ENCODE measurements at regions not wholly inside any gene's neighbourhood (a gene's known extent, or its start where the extent isn't known, plus 50 kb on each side); places are given as distances from the start of the nearest gene placed in this dataset.

DNA sequence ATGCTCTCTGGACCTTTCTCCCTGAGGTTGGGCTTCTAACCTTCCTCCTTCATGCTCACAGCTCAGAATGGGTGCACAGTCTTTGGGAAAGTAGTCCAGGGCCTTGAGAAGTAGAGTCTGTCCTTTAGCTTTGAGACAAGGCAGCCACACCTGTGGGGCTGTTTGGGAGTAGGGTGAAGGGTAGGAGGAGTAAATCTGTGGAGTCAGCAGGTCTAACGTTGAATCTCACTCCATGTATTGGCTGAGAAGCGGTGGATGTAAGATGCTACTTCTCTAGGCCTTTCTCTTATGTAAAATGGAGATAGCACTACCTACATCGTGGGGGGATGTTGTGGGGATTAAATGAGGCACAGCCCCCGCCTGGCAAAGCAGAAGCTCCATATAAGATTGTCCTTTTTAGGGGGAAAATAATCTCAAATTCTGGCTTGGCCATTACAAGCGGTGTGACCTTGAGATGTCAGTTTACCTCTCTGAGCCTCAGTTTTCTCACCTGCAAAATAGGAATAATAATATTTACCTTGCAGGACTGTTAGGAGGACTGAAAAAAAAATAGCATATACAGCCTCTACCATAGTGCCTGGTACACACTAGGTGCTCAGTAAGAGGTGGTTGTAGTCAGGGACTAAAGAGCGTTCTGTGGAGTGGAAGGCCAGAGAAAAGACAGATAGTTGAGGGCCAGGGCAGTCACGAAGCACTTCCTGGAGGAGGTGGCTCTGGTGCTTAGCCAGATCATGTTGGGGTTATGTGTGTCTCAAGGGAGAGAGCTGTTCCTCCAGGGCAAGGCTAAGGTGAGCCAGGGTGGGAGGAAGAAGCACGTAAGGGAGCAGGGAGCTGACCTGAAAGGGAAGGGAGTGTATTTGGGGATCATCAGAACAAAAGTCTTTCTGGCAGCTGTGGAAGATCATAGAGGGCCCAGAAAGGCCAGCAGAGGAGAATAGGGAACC, 82.8 kb upstream of the MRPS22 start:
- Histone ChIP-seq H3K4me3 (no peak overlapping the region), H3K9me3 (ENCODE audit: insufficient read depth, low read depth) (no peaks in the 10 kb centered on the region), H3F3A (ENCODE audit: insufficient read depth, low read depth) (no peaks in the 10 kb centered on the region), H3K4me1 (replicated peaks; ENCODE audit: insufficient read depth) (no peaks in the 10 kb centered on the region), H3K4me2 (no peak overlapping the region), H3K9me2 (ENCODE audit: insufficient read depth) (no peaks in the 10 kb centered on the region), H2AFZ (no peak overlapping the region), H3K27me3 (ENCODE audit: insufficient read depth, low read depth) (no peaks in the 10 kb centered on the region), H3K79me2 (ENCODE audit: low read depth) (no peaks in the 10 kb centered on the region), H4K20me1 (ENCODE audit: insufficient read depth) (no peaks in the 10 kb centered on the region), H3K27ac (no peak overlapping the region), H3K36me3 (ENCODE audit: low read depth) (no peaks in the 10 kb centered on the region)
- no TSS peak for BruUV-seq (replicated peaks)
- intact Hi-C loops (cut with micrococcal nuclease; ENCODE audit: unreplicated experiment), result no loop called here
- TF ChIP-seq, protein P1, sequence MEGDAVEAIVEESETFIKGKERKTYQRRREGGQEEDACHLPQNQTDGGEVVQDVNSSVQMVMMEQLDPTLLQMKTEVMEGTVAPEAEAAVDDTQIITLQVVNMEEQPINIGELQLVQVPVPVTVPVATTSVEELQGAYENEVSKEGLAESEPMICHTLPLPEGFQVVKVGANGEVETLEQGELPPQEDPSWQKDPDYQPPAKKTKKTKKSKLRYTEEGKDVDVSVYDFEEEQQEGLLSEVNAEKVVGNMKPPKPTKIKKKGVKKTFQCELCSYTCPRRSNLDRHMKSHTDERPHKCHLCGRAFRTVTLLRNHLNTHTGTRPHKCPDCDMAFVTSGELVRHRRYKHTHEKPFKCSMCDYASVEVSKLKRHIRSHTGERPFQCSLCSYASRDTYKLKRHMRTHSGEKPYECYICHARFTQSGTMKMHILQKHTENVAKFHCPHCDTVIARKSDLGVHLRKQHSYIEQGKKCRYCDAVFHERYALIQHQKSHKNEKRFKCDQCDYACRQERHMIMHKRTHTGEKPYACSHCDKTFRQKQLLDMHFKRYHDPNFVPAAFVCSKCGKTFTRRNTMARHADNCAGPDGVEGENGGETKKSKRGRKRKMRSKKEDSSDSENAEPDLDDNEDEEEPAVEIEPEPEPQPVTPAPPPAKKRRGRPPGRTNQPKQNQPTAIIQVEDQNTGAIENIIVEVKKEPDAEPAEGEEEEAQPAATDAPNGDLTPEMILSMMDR (conservative IDR thresholded peaks at IDR 0.05), result no peak
- TF ChIP-seq EZH2 (IDR thresholded peaks at IDR 0.05; ENCODE audit: low read depth), result no peak
- POLR2A ChIA-PET (ENCODE audit: unreplicated experiment), result no interaction called here
- DNase-seq, result no peak
- CTCF ChIA-PET, result no interaction called here

DNA sequence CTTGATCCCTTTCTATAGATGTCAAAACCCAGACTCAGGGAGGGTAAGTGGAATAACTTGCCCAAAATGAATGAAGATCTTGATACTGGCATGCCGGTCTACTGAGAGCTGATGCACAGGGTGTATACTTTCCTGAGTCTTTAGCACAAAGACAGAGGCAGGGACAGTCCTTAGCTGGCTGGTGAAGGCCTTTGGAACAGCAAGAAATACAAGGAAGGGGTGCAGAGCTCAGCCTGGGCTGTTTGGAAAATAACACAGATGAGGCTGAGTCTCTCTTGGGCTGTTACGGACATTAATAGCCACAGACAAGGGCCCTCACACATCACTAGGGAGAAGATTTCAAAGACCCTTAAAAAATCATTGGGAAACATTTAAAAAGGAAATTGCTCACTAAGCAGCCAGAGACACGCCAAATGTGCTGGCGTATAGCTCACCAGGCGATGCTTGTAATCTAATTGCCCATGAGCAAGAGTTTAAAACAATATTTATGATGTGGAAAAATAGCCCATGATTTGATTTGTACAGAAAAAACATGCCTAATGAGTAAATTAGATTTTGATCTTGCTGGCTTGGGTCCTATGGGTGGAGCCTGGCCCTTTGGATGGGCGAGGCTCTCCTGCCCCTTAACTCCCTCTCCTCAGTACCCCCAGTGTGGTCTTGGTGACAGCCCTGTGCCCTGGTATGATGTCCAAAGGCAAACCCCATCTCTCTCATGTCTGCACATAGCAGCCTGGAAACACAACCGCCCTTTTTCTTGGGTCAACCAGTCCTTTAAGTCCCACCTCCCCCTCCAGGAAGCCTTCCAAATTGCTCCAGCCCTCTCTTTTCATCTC, 81.8 kb upstream of the MRPS22 start:
- Histone ChIP-seq H3K9me2 (ENCODE audit: insufficient read depth) (no peaks in the 10 kb centered on the region), H3K27ac (no peak overlapping the region), H3F3A (ENCODE audit: insufficient read depth, low read depth) (no peaks in the 10 kb centered on the region), H3K27me3 (ENCODE audit: insufficient read depth, low read depth) (no peaks in the 10 kb centered on the region), H3K4me2 (no peak overlapping the region), H3K4me3 (no peak overlapping the region), H3K4me1 (replicated peaks; ENCODE audit: insufficient read depth) (no peaks in the 10 kb centered on the region), H3K79me2 (ENCODE audit: low read depth) (no peaks in the 10 kb centered on the region), H2AFZ (no peak overlapping the region), H4K20me1 (ENCODE audit: insufficient read depth) (no peaks in the 10 kb centered on the region), H3K9me3 (ENCODE audit: insufficient read depth, low read depth) (no peaks in the 10 kb centered on the region), H3K36me3 (ENCODE audit: low read depth) (no peaks in the 10 kb centered on the region)
- no peak for TF ChIP-seq EZH2 (IDR thresholded peaks at IDR 0.05; ENCODE audit: low read depth)
- TF ChIP-seq, protein P1 (conservative IDR thresholded peaks at IDR 0.05), result no peak
- intact Hi-C loops (cut with micrococcal nuclease; ENCODE audit: unreplicated experiment), result no loop called here
- CTCF ChIA-PET, result no interaction called here
- DNase-seq, result no peak
- BruUV-seq (replicated peaks), result no TSS peak
- POLR2A ChIA-PET (ENCODE audit: unreplicated experiment), result no interaction called here

DNA sequence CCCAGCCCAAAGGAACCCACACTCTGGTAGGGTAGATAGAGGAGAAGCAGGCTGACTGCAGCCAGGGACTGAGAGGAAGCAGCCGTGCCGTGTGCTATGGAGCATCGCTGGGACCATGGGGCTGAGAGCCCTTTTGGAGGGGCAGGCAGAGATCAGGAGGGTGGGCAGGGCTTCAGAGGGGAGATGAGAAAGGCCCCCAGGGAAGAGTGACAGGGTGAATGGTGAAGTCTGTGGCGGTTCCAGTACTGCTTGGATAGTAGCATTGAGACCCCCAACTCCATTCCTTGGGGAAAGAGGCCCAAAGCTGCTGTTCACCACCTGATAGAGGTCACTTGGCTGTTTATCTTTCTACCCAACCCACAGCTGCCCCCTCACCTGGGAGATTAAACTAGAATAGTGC, 80.0 kb upstream of the MRPS22 start:
- H3K4me3 ChIP-seq, result no peak overlapping the region
- H4K20me1 ChIP-seq (ENCODE audit: insufficient read depth), result no peaks in the 10 kb centered on the region
- intact Hi-C loops (cut with micrococcal nuclease; ENCODE audit: unreplicated experiment), result no loop called here
- no peaks in the 10 kb centered on the region for H3K9me2 ChIP-seq (ENCODE audit: insufficient read depth)
- H3K9me3 ChIP-seq (ENCODE audit: insufficient read depth, low read depth), result no peaks in the 10 kb centered on the region
- no peak overlapping the region for H3K27ac ChIP-seq
- no peak overlapping the region for H3K4me2 ChIP-seq
- no peaks in the 10 kb centered on the region for H3F3A ChIP-seq (ENCODE audit: insufficient read depth, low read depth)
- no peaks in the 10 kb centered on the region for H3K27me3 ChIP-seq (ENCODE audit: insufficient read depth, low read depth)
- no peak for TF ChIP-seq EZH2 (IDR thresholded peaks at IDR 0.05; ENCODE audit: low read depth)
- no peak for DNase-seq
- no TSS peak for BruUV-seq (replicated peaks)
- POLR2A ChIA-PET (ENCODE audit: unreplicated experiment), result no interaction called here
- no peaks in the 10 kb centered on the region for H3K4me1 ChIP-seq (replicated peaks; ENCODE audit: insufficient read depth)
- CTCF ChIA-PET, result no interaction called here
- H3K36me3 ChIP-seq (ENCODE audit: low read depth), result no peaks in the 10 kb centered on the region
- no peaks in the 10 kb centered on the region for H3K79me2 ChIP-seq (ENCODE audit: low read depth)
- no peak overlapping the region for H2AFZ ChIP-seq

Measured in PC-9 (cell line).